ENCODE measurements at regions not wholly inside any gene's neighbourhood (a gene's known extent, or its start where the extent isn't known, plus 50 kb on each side); places are given as distances from the start of the nearest gene placed in this dataset.

DNA sequence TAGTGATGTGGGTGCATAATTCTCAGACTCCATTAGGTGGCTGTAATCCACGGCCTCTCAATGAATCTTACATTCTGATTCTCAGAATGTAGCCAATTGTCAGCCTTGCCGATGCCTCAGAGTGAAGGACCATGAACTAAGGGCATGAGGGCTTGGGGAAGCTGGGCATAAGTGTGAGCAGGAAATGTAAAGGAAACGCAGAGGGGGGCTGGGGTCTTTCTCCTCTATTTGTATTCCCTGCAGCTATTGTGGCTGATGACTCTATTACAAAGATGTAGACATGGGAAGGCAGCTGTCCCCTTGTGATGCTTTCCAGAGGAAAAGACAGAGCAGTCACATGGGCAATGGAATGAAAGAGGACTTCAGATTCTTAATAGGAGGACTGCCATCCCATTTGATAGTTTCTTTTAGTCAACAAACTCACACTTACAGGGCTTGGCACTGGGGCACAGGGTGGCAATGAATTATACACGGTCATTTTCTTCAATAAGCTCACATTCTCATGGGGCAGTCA lies 353.2 kb upstream of the PKDCC start:
- TF ChIP-seq, protein P1, sequence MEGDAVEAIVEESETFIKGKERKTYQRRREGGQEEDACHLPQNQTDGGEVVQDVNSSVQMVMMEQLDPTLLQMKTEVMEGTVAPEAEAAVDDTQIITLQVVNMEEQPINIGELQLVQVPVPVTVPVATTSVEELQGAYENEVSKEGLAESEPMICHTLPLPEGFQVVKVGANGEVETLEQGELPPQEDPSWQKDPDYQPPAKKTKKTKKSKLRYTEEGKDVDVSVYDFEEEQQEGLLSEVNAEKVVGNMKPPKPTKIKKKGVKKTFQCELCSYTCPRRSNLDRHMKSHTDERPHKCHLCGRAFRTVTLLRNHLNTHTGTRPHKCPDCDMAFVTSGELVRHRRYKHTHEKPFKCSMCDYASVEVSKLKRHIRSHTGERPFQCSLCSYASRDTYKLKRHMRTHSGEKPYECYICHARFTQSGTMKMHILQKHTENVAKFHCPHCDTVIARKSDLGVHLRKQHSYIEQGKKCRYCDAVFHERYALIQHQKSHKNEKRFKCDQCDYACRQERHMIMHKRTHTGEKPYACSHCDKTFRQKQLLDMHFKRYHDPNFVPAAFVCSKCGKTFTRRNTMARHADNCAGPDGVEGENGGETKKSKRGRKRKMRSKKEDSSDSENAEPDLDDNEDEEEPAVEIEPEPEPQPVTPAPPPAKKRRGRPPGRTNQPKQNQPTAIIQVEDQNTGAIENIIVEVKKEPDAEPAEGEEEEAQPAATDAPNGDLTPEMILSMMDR (IDR thresholded peaks at IDR 0.05) = no peak
- TF ChIP-seq POLR2A (IDR thresholded peaks at IDR 0.05) = no peak
- intact Hi-C loops (cut with DNase I; ENCODE audit: low total_unique reads) = no loop called here
- no peak for DNase-seq (ENCODE audit: low spot score in 2 of 2)
- 65 to 67% methylated on average over 4 of the region's 4 CpGs for WGBS, 2 donors
- H3K4me3 ChIP-seq (ENCODE audit: low read depth, poor library complexity, severe bottlenecking) = no peak overlapping the region

DNA sequence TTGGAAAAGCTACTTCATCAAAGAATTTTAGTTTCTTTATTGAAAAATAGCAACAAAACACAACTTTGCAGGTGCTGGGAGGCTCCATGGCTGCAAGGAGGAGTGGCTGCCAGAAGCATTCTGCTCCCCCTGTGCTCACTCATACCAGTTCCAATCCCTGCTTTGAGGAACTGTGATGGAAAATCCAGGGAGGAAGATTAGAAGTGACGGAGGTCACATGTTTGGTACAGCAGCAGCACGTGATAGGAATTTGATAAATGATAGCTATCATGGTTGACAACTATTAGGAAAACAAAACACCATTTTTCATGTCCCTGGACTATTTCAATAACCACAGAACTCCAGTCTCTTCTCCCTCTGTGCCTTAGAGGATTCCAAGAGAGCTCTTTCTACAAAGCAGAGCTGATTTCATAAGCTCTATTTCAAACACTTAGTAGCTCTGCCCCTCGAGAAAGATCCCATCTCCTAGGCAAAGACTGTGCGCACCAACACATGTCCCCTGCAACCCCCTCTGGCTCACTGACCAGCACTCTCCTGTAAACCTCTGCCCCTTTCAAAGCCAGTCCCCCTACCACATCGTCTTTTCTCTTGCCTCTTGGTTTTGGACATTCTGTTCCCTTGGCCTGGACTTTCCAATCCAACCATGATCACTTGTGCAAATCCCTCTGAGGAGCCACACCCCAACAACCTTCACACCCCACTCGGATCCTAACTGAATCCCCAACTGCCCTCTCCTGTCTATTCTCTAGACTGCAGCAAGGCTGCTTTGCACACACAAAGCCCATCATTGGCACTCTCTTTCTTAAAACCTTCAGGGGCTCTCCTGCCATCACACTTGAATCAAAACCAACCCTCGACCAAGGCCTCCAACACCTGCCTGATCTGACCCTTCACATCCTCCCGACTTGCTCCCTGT lies 352.4 kb upstream of the PKDCC start:
- DNase-seq (ENCODE audit: low spot score in 2 of 2) = no peak
- intact Hi-C loops (cut with DNase I; ENCODE audit: low total_unique reads) = no loop called here

GRCh38 chr2:41697389-41697788 lies 350.4 kb upstream of the PKDCC start:
- WGBS, 2 donors = 96 to 97% methylated on average over 35 to 36 of the region's 36 CpGs
- no peak overlapping the region for H3K4me3 ChIP-seq (ENCODE audit: low read depth, poor library complexity, severe bottlenecking)
- TF ChIP-seq POLR2A (IDR thresholded peaks at IDR 0.05) = no peak
- TF ChIP-seq, protein P1 (IDR thresholded peaks at IDR 0.05) = no peak
- intact Hi-C loops (cut with DNase I; ENCODE audit: low total_unique reads) = no loop called here
- DNase-seq (ENCODE audit: low spot score in 2 of 2) = no peak

More for the DNA sequence above, 352.4 kb upstream of the PKDCC start:
- H3K4me3 ChIP-seq (ENCODE audit: low read depth, poor library complexity, severe bottlenecking) = no peak overlapping the region
- TF ChIP-seq, protein P1 (IDR thresholded peaks at IDR 0.05) = no peak
- TF ChIP-seq POLR2A (IDR thresholded peaks at IDR 0.05) = no peak
- 76 to 78% methylated on average over 8 of the region's 8 CpGs for WGBS, 2 donors

- intact Hi-C loops (cut with DNase I; ENCODE audit: low total_unique reads) = no loop called here
- DNase-seq (ENCODE audit: low spot score in 2 of 2) = no peak
- TF ChIP-seq, protein P1 (IDR thresholded peaks at IDR 0.05) = peak in 1 of 3 donors; percentile 35
- TF ChIP-seq POLR2A (IDR thresholded peaks at IDR 0.05) = no peak
- 24 to 28% methylated on average over 18 of the region's 18 CpGs for WGBS, 2 donors
- no peak overlapping the region for H3K4me3 ChIP-seq (ENCODE audit: low read depth, poor library complexity, severe bottlenecking)
Observed at GRCh38 chr2:41698678-41699422, 349.0 kb upstream of the PKDCC start.

GRCh38 chr2:41701231-41701630 lies 346.6 kb upstream of the PKDCC start:
- intact Hi-C loops (cut with DNase I; ENCODE audit: low total_unique reads) = no loop called here
- no peak for DNase-seq (ENCODE audit: low spot score in 2 of 2)
- TF ChIP-seq POLR2A (IDR thresholded peaks at IDR 0.05) = no peak
- TF ChIP-seq, protein P1 (IDR thresholded peaks at IDR 0.05) = no peak
- 69 to 71% methylated on average over 3 of the region's 3 CpGs for WGBS, 2 donors
- no peak overlapping the region for H3K4me3 ChIP-seq (ENCODE audit: low read depth, poor library complexity, severe bottlenecking)
